ENCODE measurements at regions not wholly inside any gene's neighbourhood (a gene's known extent, or its start where the extent isn't known, plus 50 kb on each side); places are given as distances from the start of the nearest gene placed in this dataset.

- no peak for TF ChIP-seq CTCF (conservative IDR thresholded peaks at IDR 0.05; ENCODE audit: low read length)
- no peak for TF ChIP-seq EZH2phosphoT487 (IDR thresholded peaks at IDR 0.05; ENCODE audit: borderline replicate concordance)
- Histone ChIP-seq H3F3A (ENCODE audit: low read depth) (no peaks in the 10 kb centered on the region), H3K79me2 (ENCODE audit: insufficient read depth, low read length) (no peaks in the 10 kb centered on the region), H3K9me3 (ENCODE audit: insufficient read depth, low read depth, low read length) (no peaks in the 10 kb centered on the region), H4K20me1 (ENCODE audit: insufficient read depth, low read length, poor library complexity, severe bottlenecking) (no peaks in the 10 kb centered on the region), H3K4me2 (ENCODE audit: low read depth, low read length, poor library complexity, severe bottlenecking) (no peak overlapping the region), H3K4me3 (ENCODE audit: low read length, poor library complexity, severe bottlenecking) (no peak overlapping the region), H3K27me3 (ENCODE audit: insufficient read depth, low read length, poor library complexity, severe bottlenecking) (no peaks in the 10 kb centered on the region), H3K9ac (ENCODE audit: low read depth, low read length, poor library complexity, severe bottlenecking) (no peak overlapping the region), H3K36me3 (ENCODE audit: insufficient read depth, low read length) (no peaks in the 10 kb centered on the region), H2AFZ (ENCODE audit: low read length) (no peak overlapping the region), H3K9me2 (replicated peaks; ENCODE audit: low read depth, low read length) (no peaks in the 10 kb centered on the region), H3K4me1 (ENCODE audit: insufficient read depth, low read length, poor library complexity, severe bottlenecking) (no peaks in the 10 kb centered on the region)
Observed at GRCh38 chr2:16011621-16011960, 71.2 kb downstream of the MYCN start.

- no peaks in the 10 kb centered on the region for H4K20me1 ChIP-seq (ENCODE audit: insufficient read depth, low read length, poor library complexity, severe bottlenecking)
- no peaks in the 10 kb centered on the region for H3K9me2 ChIP-seq (replicated peaks; ENCODE audit: low read depth, low read length)
- no peak overlapping the region for H2AFZ ChIP-seq (ENCODE audit: low read length)
- no peaks in the 10 kb centered on the region for H3K36me3 ChIP-seq (ENCODE audit: insufficient read depth, low read length)
- no peaks in the 10 kb centered on the region for H3F3A ChIP-seq (ENCODE audit: low read depth)
- no peak overlapping the region for H3K9ac ChIP-seq (ENCODE audit: low read depth, low read length, poor library complexity, severe bottlenecking)
- no peaks in the 10 kb centered on the region for H3K79me2 ChIP-seq (ENCODE audit: insufficient read depth, low read length)
- TF ChIP-seq EZH2phosphoT487 (IDR thresholded peaks at IDR 0.05; ENCODE audit: borderline replicate concordance) = no peak
- no peak for TF ChIP-seq CTCF (conservative IDR thresholded peaks at IDR 0.05; ENCODE audit: low read length)
- no peak overlapping the region for H3K4me2 ChIP-seq (ENCODE audit: low read depth, low read length, poor library complexity, severe bottlenecking)
- H3K4me3 ChIP-seq (ENCODE audit: low read length, poor library complexity, severe bottlenecking) = no peak overlapping the region
- H3K9me3 ChIP-seq (ENCODE audit: insufficient read depth, low read depth, low read length) = no peaks in the 10 kb centered on the region
- peaks cover 3% of the 10 kb centered on the region for H3K4me1 ChIP-seq (ENCODE audit: insufficient read depth, low read length, poor library complexity, severe bottlenecking)
- H3K27me3 ChIP-seq (ENCODE audit: insufficient read depth, low read length, poor library complexity, severe bottlenecking) = no peaks in the 10 kb centered on the region
Observed at GRCh38 chr2:16010951-16011620, 70.7 kb downstream of the MYCN start.

- Histone ChIP-seq H3K79me2 (ENCODE audit: insufficient read depth, low read length) (no peaks in the 10 kb centered on the region), H3K9me3 (ENCODE audit: insufficient read depth, low read depth, low read length) (no peaks in the 10 kb centered on the region), H3K9ac (ENCODE audit: low read depth, low read length, poor library complexity, severe bottlenecking) (no peak overlapping the region)
Observed at GRCh38 chr2:16010011-16010410, 69.7 kb downstream of the MYCN start.

More at GRCh38 chr2:16010011-16010410, 69.7 kb downstream of the MYCN start:
- TF ChIP-seq CTCF (conservative IDR thresholded peaks at IDR 0.05; ENCODE audit: low read length) (no peak), EZH2phosphoT487 (IDR thresholded peaks at IDR 0.05; ENCODE audit: borderline replicate concordance) (no peak)
- Histone ChIP-seq H2AFZ (ENCODE audit: low read length) (no peak overlapping the region), H3K27me3 (ENCODE audit: insufficient read depth, low read length, poor library complexity, severe bottlenecking) (no peaks in the 10 kb centered on the region), H3K4me2 (ENCODE audit: low read depth, low read length, poor library complexity, severe bottlenecking) (no peak overlapping the region), H3K9me2 (replicated peaks; ENCODE audit: low read depth, low read length) (no peaks in the 10 kb centered on the region), H3K4me1 (ENCODE audit: insufficient read depth, low read length, poor library complexity, severe bottlenecking) (peaks cover 3% of the 10 kb centered on the region), H4K20me1 (ENCODE audit: insufficient read depth, low read length, poor library complexity, severe bottlenecking) (no peaks in the 10 kb centered on the region), H3K4me3 (ENCODE audit: low read length, poor library complexity, severe bottlenecking) (no peak overlapping the region), H3K36me3 (ENCODE audit: insufficient read depth, low read length) (no peaks in the 10 kb centered on the region), H3F3A (ENCODE audit: low read depth) (no peaks in the 10 kb centered on the region)
